ENCODE measurements at regions not wholly inside any gene's neighbourhood (a gene's known extent, or its start where the extent isn't known, plus 50 kb on each side); places are given as distances from the start of the nearest gene placed in this dataset.

GRCh38 chr19:30135797-30136196, 193.8 kb downstream of the URI1 start:
- peaks cover 3% of the 10 kb centered on the region for H3K27me3 Mint-ChIP-seq (ENCODE audit: insufficient read depth)
- H3K27ac Mint-ChIP-seq: no peak overlapping the region
- TF ChIP-seq CTCF (IDR thresholded peaks at IDR 0.05): no peak
- no peaks in the 10 kb centered on the region for H3K4me1 Mint-ChIP-seq (ENCODE audit: low read depth)
- H3K9me3 Mint-ChIP-seq: peaks cover 15% of the 10 kb centered on the region; the same call in 1 of the 2 replicates
- DNase-seq: no peak
- H3K4me3 Mint-ChIP-seq: no peak overlapping the region
- no peaks in the 10 kb centered on the region for H3K36me3 Mint-ChIP-seq (ENCODE audit: low read depth)

GRCh38 chr19:30136611-30137195, 194.7 kb downstream of the URI1 start:
- peaks cover 3% of the 10 kb centered on the region for H3K27me3 Mint-ChIP-seq (ENCODE audit: insufficient read depth)
- no peaks in the 10 kb centered on the region for H3K4me1 Mint-ChIP-seq (ENCODE audit: low read depth)
- H3K4me3 Mint-ChIP-seq: no peak overlapping the region
- no peak overlapping the region for H3K27ac Mint-ChIP-seq
- TF ChIP-seq CTCF (IDR thresholded peaks at IDR 0.05): no peak
- no peak for DNase-seq
- H3K36me3 Mint-ChIP-seq (ENCODE audit: low read depth): no peaks in the 10 kb centered on the region
- H3K9me3 Mint-ChIP-seq: peaks cover 15% of the 10 kb centered on the region; the same call in 1 of the 2 replicates

DNA sequence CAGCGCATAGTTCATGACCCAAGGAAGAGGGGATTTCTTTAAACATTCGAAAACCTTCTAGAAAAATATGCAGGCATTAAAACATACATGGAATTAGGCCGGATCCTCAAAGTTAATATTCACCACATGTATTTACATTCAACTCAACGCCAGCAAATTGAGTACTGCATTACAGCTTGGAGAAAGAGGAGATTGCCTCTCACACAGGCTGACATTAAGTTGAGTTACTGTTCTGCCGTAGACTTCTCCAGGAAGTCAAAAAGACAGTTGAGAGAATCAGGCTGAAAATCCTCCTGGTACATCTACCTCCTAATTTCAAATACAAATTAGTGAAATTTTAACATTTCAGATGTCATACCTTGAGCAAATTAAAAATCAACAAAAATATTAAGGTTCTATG, 195.7 kb downstream of the URI1 start:
- Mint-ChIP-seq H3K9me3 (peaks cover 15% of the 10 kb centered on the region; the same call in 1 of the 2 replicates), H3K27ac (no peak overlapping the region), H3K4me3 (no peak overlapping the region), H3K36me3 (ENCODE audit: low read depth) (no peaks in the 10 kb centered on the region), H3K4me1 (ENCODE audit: low read depth) (no peaks in the 10 kb centered on the region), H3K27me3 (ENCODE audit: insufficient read depth) (peaks cover 3% of the 10 kb centered on the region; the same call in 1 of the 2 replicates)
- TF ChIP-seq CTCF (IDR thresholded peaks at IDR 0.05): no peak
- no peak for DNase-seq

- H3K4me3 Mint-ChIP-seq: no peak overlapping the region
- no peaks in the 10 kb centered on the region for H3K36me3 Mint-ChIP-seq (ENCODE audit: low read depth)
- H3K9me3 Mint-ChIP-seq: peaks cover 39% of the 10 kb centered on the region
- no peaks in the 10 kb centered on the region for H3K4me1 Mint-ChIP-seq (ENCODE audit: low read depth)
- no peak overlapping the region for H3K27ac Mint-ChIP-seq
- DNase-seq: no peak
- H3K27me3 Mint-ChIP-seq (ENCODE audit: insufficient read depth): no peaks in the 10 kb centered on the region; the same call in 1 of the 2 replicates
- TF ChIP-seq CTCF (IDR thresholded peaks at IDR 0.05): no peak
These were observed 202.3 kb downstream of the URI1 start for GRCh38 chr19:30144242-30144758.

DNA sequence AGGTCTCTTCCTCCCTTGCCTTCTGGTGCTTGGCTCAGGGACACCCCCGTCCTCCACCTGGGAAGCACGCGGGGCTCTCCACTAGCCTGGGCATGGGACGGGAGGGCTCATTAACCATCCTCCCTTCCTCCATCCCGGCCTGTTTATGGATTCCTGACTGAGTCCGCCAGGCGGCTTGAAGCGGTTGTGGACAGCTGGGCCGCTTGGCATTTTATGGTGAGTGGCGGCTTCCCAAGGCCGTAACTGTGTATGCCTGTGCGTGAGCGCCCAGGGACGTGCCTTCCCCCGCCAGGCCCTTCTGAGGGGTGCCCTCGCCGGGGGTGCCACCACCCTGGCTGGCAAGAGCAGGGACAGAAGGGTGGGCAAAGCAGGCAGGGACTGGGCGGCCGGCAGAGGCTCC, 202.8 kb downstream of the URI1 start:
- H3K9me3 Mint-ChIP-seq: peaks cover 40% of the 10 kb centered on the region
- H3K4me1 Mint-ChIP-seq (ENCODE audit: low read depth): no peaks in the 10 kb centered on the region
- no peak overlapping the region for H3K27ac Mint-ChIP-seq
- no peaks in the 10 kb centered on the region; the same call in 1 of the 2 replicates for H3K36me3 Mint-ChIP-seq (ENCODE audit: low read depth)
- TF ChIP-seq CTCF (IDR thresholded peaks at IDR 0.05): no peak
- no peak for DNase-seq
- H3K27me3 Mint-ChIP-seq (ENCODE audit: insufficient read depth): no peaks in the 10 kb centered on the region; the same call in 1 of the 2 replicates
- no peak overlapping the region for H3K4me3 Mint-ChIP-seq
